Right lobe of liver (tissue), 4 donors: ENCODE measurements at regions not wholly inside any gene's neighbourhood (a gene's known extent, or its start where the extent isn't known, plus 50 kb on each side); places are given as distances from the start of the nearest gene placed in this dataset.

Experiments used
- CTCF ChIP-seq, 4 donors: fragments of 200-600 bp in 3 of 4; fragments of 450-650 bp in 1 of 4; IDR thresholded peaks; one replicate each; pipeline versions ENCODE4 v1.5.1 to v1.8.0; 2016 to 2022; ENCODE audit warnings: antibody characterized with exemption in 4 of 4, mild to moderate bottlenecking in 2 of 4
- POLR2A ChIP-seq: fragments of 450-650 bp; IDR thresholded peaks from one replicate; pipeline ENCODE4 v1.6.1; 2017; ENCODE audit warnings: antibody characterized with exemption, mild to moderate bottlenecking
- donor health status: DM: no; HTN: no; CAD: no.
- donor health status: DM: no; HTN: no; CAD: no.
- donor health status: DM: no; HTN: yes; CAD: no.

DNA sequence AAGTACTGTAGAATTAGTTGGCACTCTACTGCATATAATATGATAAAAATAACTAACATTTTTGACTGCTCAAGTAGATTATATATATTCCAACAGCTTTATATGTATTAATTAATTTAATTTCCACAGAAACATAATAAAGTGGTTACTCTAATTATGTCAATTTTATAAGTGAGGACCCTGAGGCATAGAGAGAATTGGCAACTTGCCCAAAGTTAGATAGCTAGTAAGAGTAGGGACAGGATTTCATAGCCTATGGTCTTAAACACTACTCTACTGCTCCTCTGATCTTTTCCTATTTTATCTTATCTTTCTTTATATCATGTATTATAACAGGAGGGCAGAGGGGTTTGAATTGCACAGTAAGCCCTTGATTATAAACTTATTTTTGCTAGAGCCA is 418.7 kb upstream of the SGO1 start:
- TF ChIP-seq CTCF (IDR thresholded peaks at IDR 0.05) (no peak), POLR2A (no peak)
